ENCODE measurements at regions not wholly inside any gene's neighbourhood (a gene's known extent, or its start where the extent isn't known, plus 50 kb on each side); places are given as distances from the start of the nearest gene placed in this dataset.

- Histone ChIP-seq H3K27me3 (ENCODE audit: control insufficient read depth, insufficient read depth, low read length) (peaks cover 11% of the 10 kb centered on the region; the same call in 1 of the 2 replicates), H3K27ac (ENCODE audit: low read length) (no peak overlapping the region), H3K9me3 (ENCODE audit: control insufficient read depth, insufficient read depth, low read length) (no peaks in the 10 kb centered on the region), H3K4me3 (ENCODE audit: low read length) (no peak overlapping the region), H3K4me1 (ENCODE audit: control insufficient read depth, insufficient read depth, low read length) (peaks cover 3% of the 10 kb centered on the region; the same call in 1 of the 2 replicates), H3K36me3 (ENCODE audit: control insufficient read depth, insufficient read depth, low read length) (no peaks in the 10 kb centered on the region; the same call in 1 of the 2 replicates)
- WGBS (ENCODE audit: insufficient coverage, insufficient read length), result no CpG with 5 or more reads among the region's 7 CpGs
- peak; percentile 79 for DNase-seq (ENCODE audit: low read depth, low spot score)
Measured at GRCh38 chr15:31488437-31489204, 162.0 kb downstream of the KLF13 start.

GRCh38 chr15:31489281-31489680 is 162.6 kb downstream of the KLF13 start:
- no peak for DNase-seq (ENCODE audit: low read depth, low spot score)
- Histone ChIP-seq H3K27ac (ENCODE audit: low read length) (no peak overlapping the region), H3K27me3 (ENCODE audit: control insufficient read depth, insufficient read depth, low read length) (peaks cover 9% of the 10 kb centered on the region; the same call in 1 of the 2 replicates), H3K36me3 (ENCODE audit: control insufficient read depth, insufficient read depth, low read length) (no peaks in the 10 kb centered on the region; the same call in 1 of the 2 replicates), H3K4me3 (ENCODE audit: low read length) (no peak overlapping the region), H3K9me3 (ENCODE audit: control insufficient read depth, insufficient read depth, low read length) (no peaks in the 10 kb centered on the region), H3K4me1 (ENCODE audit: control insufficient read depth, insufficient read depth, low read length) (peaks cover 1% of the 10 kb centered on the region; the same call in 1 of the 2 replicates)
- WGBS (ENCODE audit: insufficient coverage, insufficient read length), result no CpG with 5 or more reads among the region's 2 CpGs

- 0 out of 2 replicates have a peak, but pooled peaks cover 1% of the 10 kb centered on the region for H3K4me1 ChIP-seq (ENCODE audit: control insufficient read depth, insufficient read depth, low read length)
- WGBS (ENCODE audit: insufficient coverage, insufficient read length), result no CpG with 5 or more reads among the region's 12 CpGs
- no peaks in the 10 kb centered on the region for H3K36me3 ChIP-seq (ENCODE audit: control insufficient read depth, insufficient read depth, low read length)
- no peak for DNase-seq (ENCODE audit: low read depth, low spot score)
- no peak overlapping the region for H3K4me3 ChIP-seq (ENCODE audit: low read length)
- peaks cover 1% of the 10 kb centered on the region; the same call in 1 of the 2 replicates for H3K27me3 ChIP-seq (ENCODE audit: control insufficient read depth, insufficient read depth, low read length)
- no peaks in the 10 kb centered on the region for H3K9me3 ChIP-seq (ENCODE audit: control insufficient read depth, insufficient read depth, low read length)
- H3K27ac ChIP-seq (ENCODE audit: low read length), result no peak overlapping the region
Measured at GRCh38 chr15:31489801-31490646, 163.4 kb downstream of the KLF13 start.

- Histone ChIP-seq H3K27ac (ENCODE audit: low read length) (no peak overlapping the region), H3K27me3 (ENCODE audit: control insufficient read depth, insufficient read depth, low read length) (no peaks in the 10 kb centered on the region), H3K36me3 (ENCODE audit: control insufficient read depth, insufficient read depth, low read length) (no peaks in the 10 kb centered on the region), H3K4me1 (ENCODE audit: control insufficient read depth, insufficient read depth, low read length) (no peaks in the 10 kb centered on the region), H3K4me3 (ENCODE audit: low read length) (no peak overlapping the region), H3K9me3 (ENCODE audit: control insufficient read depth, insufficient read depth, low read length) (no peaks in the 10 kb centered on the region)
- DNase-seq (ENCODE audit: low read depth, low spot score), result no peak
- no CpG with 5 or more reads among the region's 4 CpGs for WGBS (ENCODE audit: insufficient coverage, insufficient read length)
Measured at GRCh38 chr15:31494786-31495185, 168.2 kb downstream of the KLF13 start.

- no peaks in the 10 kb centered on the region for H3K36me3 ChIP-seq (ENCODE audit: control insufficient read depth, insufficient read depth, low read length)
- H3K4me3 ChIP-seq (ENCODE audit: low read length), result no peak overlapping the region
- no peak for DNase-seq (ENCODE audit: low read depth, low spot score)
- H3K27me3 ChIP-seq (ENCODE audit: control insufficient read depth, insufficient read depth, low read length), result no peaks in the 10 kb centered on the region
- H3K27ac ChIP-seq (ENCODE audit: low read length), result no peak overlapping the region
- H3K9me3 ChIP-seq (ENCODE audit: control insufficient read depth, insufficient read depth, low read length), result no peaks in the 10 kb centered on the region
- WGBS (ENCODE audit: insufficient coverage, insufficient read length), result no CpG with 5 or more reads among the region's 4 CpGs
- no peaks in the 10 kb centered on the region for H3K4me1 ChIP-seq (ENCODE audit: control insufficient read depth, insufficient read depth, low read length)
Measured at GRCh38 chr15:31495281-31495680, 168.6 kb downstream of the KLF13 start.

- Histone ChIP-seq H3K27ac (ENCODE audit: low read length) (no peak overlapping the region), H3K36me3 (ENCODE audit: control insufficient read depth, insufficient read depth, low read length) (no peaks in the 10 kb centered on the region), H3K9me3 (ENCODE audit: control insufficient read depth, insufficient read depth, low read length) (no peaks in the 10 kb centered on the region), H3K4me1 (ENCODE audit: control insufficient read depth, insufficient read depth, low read length) (no peaks in the 10 kb centered on the region), H3K4me3 (ENCODE audit: low read length) (no peak overlapping the region), H3K27me3 (ENCODE audit: control insufficient read depth, insufficient read depth, low read length) (no peaks in the 10 kb centered on the region)
- WGBS (ENCODE audit: insufficient coverage, insufficient read length), result no CpG with 5 or more reads among the region's 2 CpGs
- DNase-seq (ENCODE audit: low read depth, low spot score), result no peak
Measured at GRCh38 chr15:31497838-31498237, 171.2 kb downstream of the KLF13 start.

GRCh38 chr15:31498329-31498728 is 171.7 kb downstream of the KLF13 start:
- Histone ChIP-seq H3K36me3 (ENCODE audit: control insufficient read depth, insufficient read depth, low read length) (no peaks in the 10 kb centered on the region), H3K4me1 (ENCODE audit: control insufficient read depth, insufficient read depth, low read length) (no peaks in the 10 kb centered on the region), H3K9me3 (ENCODE audit: control insufficient read depth, insufficient read depth, low read length) (no peaks in the 10 kb centered on the region), H3K27ac (ENCODE audit: low read length) (no peak overlapping the region), H3K27me3 (ENCODE audit: control insufficient read depth, insufficient read depth, low read length) (no peaks in the 10 kb centered on the region), H3K4me3 (ENCODE audit: low read length) (no peak overlapping the region)
- whole genome bisulfite sequencing (ENCODE audit: insufficient coverage, insufficient read length), result no CpG with 5 or more reads among the region's 1 CpG
- DNase-seq (ENCODE audit: low read depth, low spot score), result no peak

- H3K27ac ChIP-seq (ENCODE audit: low read length), result no peak overlapping the region
- no peak for DNase-seq (ENCODE audit: low read depth, low spot score)
- H3K27me3 ChIP-seq (ENCODE audit: control insufficient read depth, insufficient read depth, low read length), result no peaks in the 10 kb centered on the region
- no peak overlapping the region for H3K4me3 ChIP-seq (ENCODE audit: low read length)
- no CpG with 5 or more reads among the region's 4 CpGs for WGBS (ENCODE audit: insufficient coverage, insufficient read length)
- H3K9me3 ChIP-seq (ENCODE audit: control insufficient read depth, insufficient read depth, low read length), result no peaks in the 10 kb centered on the region
- no peaks in the 10 kb centered on the region for H3K36me3 ChIP-seq (ENCODE audit: control insufficient read depth, insufficient read depth, low read length)
- H3K4me1 ChIP-seq (ENCODE audit: control insufficient read depth, insufficient read depth, low read length), result no peaks in the 10 kb centered on the region
Measured at GRCh38 chr15:31498756-31499155, 172.1 kb downstream of the KLF13 start.

- H3K4me1 ChIP-seq (ENCODE audit: control insufficient read depth, insufficient read depth, low read length), result no peaks in the 10 kb centered on the region
- H3K27ac ChIP-seq (ENCODE audit: low read length), result no peak overlapping the region
- no CpG with 5 or more reads among the region's 13 CpGs for WGBS (ENCODE audit: insufficient coverage, insufficient read length)
- no peak overlapping the region for H3K4me3 ChIP-seq (ENCODE audit: low read length)
- no peaks in the 10 kb centered on the region for H3K36me3 ChIP-seq (ENCODE audit: control insufficient read depth, insufficient read depth, low read length)
- H3K27me3 ChIP-seq (ENCODE audit: control insufficient read depth, insufficient read depth, low read length), result no peaks in the 10 kb centered on the region
- H3K9me3 ChIP-seq (ENCODE audit: control insufficient read depth, insufficient read depth, low read length), result no peaks in the 10 kb centered on the region
- DNase-seq (ENCODE audit: low read depth, low spot score), result no peak
Measured at GRCh38 chr15:31499236-31499952, 172.8 kb downstream of the KLF13 start.

Measured in iPS DF 6.9 (cell line).